Brain microvascular endothelial cell (primary cell): ENCODE measurements at regions not wholly inside any gene's neighbourhood (a gene's known extent, or its start where the extent isn't known, plus 50 kb on each side); places are given as distances from the start of the nearest gene placed in this dataset.

Experiments
- DNase-seq: peaks from one replicate; pipeline ENCODE4 v3.0.0-alpha.2; 2020
- H3K27ac ChIP-seq: fragments of 250-450 bp; sonication (Bioruptor Pico); 2 replicates; pipeline ENCODE4 v1.5.1; 2020; ENCODE audit warnings: mild to moderate bottlenecking, moderate library complexity
- H3K27me3 ChIP-seq: fragments of 250-450 bp; sonication (Bioruptor Pico); replicated peaks from 2 replicates; pipeline ENCODE4 v1.5.1; 2020; ENCODE audit warnings: mild to moderate bottlenecking
- H3K36me3 ChIP-seq: fragments of 250-450 bp; sonication (Bioruptor Pico); replicated peaks from 2 replicates; pipeline ENCODE4 v1.5.1; 2020; ENCODE audit warnings: mild to moderate bottlenecking
- H3K4me3 ChIP-seq: 2 replicates; pipeline ENCODE4 v1.5.1; 2011; ENCODE audit warnings: low read depth, mild to moderate bottlenecking, control low read depth, low read length, moderate library complexity
- CTCF ChIP-seq: IDR thresholded peaks from 2 replicates; pipeline ENCODE4 v1.5.1; 2011; ENCODE audit warnings: low read depth, mild to moderate bottlenecking, moderate library complexity, low read length, control low read depth, inconsistent platforms; ENCODE audit errors: missing control alignments
- in situ Hi-C: cut with HindIII; loops from 2 replicates; pipeline ENCODE4 v1.10.0; 2017; ENCODE audit warnings: low sequenced_read_pairs, low pct_ligation_motif_present

DNA sequence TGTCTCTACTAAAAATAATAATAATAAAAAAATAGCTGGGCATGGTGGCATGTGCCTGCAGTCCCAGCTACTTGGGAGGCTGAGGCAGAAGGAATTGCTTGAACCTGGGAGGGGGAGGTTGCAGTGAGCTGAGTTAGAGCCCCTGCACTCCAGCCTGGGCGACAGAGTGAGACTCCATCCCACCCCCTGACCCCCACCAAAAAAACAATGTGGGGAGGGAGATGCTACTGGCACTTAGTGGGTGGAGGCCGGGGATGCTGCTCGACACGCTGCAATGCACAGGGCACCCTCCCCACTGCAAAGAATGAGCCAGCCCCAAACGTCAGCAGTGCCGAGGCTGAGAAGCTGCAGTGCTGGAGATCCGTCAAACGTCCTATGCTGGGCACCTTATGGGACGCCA is 77.5 kb upstream of the MAP1LC3B2 start:
- H3K27ac ChIP-seq: no peak overlapping the region
- H3K27me3 ChIP-seq: no peaks in the 10 kb centered on the region
- DNase-seq: no peak
- no peak for TF ChIP-seq CTCF
- no peaks in the 10 kb centered on the region for H3K36me3 ChIP-seq
- no peak overlapping the region for H3K4me3 ChIP-seq
- in situ Hi-C loops: no loop called here

DNA sequence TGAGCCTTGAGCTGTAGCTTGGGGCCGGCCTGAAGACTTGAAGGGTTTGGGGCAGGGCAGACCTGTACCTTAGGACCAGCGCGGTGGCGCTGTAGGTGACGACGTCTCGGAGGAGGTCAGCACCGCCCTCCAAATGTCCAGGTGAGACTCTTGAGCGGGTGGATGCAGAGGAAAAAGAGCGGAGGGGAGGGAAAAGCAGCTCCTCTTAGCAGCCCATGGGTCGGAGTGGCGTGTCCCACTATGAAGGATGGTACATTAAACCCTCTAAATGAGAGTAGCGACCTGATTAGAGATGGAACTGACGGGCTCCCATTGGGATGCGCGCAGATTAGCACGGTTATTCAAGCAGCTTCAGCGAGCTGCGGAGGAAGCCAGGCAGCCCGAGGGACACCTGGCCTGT is 77.0 kb upstream of the MAP1LC3B2 start:
- in situ Hi-C loops: no loop called here
- Histone ChIP-seq H3K4me3 (no peak overlapping the region), H3K27me3 (no peaks in the 10 kb centered on the region), H3K27ac (no peak overlapping the region), H3K36me3 (no peaks in the 10 kb centered on the region)
- no peak for DNase-seq
- no peak for TF ChIP-seq CTCF

GRCh38 chr12:116482859-116483258 is 76.3 kb upstream of the MAP1LC3B2 start:
- Histone ChIP-seq H3K27me3 (no peaks in the 10 kb centered on the region), H3K27ac (no peak overlapping the region), H3K4me3 (no peak overlapping the region), H3K36me3 (no peaks in the 10 kb centered on the region)
- in situ Hi-C loops: no loop called here
- TF ChIP-seq CTCF: no peak
- no peak for DNase-seq

DNA sequence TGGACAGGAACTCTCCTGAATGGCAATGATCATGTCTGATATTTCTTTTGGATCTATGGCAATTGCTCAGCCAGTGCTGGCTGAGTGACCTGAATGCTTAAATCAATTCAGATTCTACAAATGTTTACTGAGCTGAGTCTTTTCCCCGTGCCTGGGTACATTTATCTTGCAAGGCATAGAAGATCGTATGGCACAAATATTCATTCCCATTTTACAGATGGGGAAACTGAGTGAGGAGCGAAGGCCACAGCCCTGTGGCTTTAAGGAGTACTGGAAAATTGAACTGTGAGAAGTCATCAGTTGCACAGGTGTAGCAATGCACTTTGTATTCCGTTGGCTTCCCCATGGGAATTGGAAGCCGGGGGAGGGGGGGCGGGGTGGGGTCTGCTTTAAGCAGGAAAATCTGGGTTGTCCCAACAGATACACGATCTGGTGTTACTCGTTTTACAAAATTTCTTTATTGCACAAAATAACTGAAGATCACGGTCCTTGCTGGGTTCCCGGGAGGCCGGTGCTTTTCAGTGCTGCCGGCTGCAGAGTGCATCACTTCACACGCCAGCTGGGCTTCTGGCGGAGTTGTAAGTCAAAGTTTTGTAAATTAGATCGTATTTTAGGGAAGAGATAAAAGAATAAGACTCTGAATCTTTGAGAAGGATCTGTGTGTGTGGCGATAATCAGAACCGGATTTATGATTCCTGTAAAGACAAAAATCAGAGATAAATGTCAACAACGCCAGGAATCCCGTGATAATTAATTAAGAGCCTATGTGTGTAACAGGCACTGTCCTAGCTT is 75.0 kb upstream of the MAP1LC3B2 start:
- Histone ChIP-seq H3K27ac (no peak overlapping the region), H3K4me3 (no peak overlapping the region), H3K27me3 (no peaks in the 10 kb centered on the region), H3K36me3 (no peaks in the 10 kb centered on the region)
- no peak for DNase-seq
- in situ Hi-C loops: no loop called here
- no peak for TF ChIP-seq CTCF

- Histone ChIP-seq H3K4me3 (no peak overlapping the region), H3K27ac (no peak overlapping the region), H3K36me3 (no peaks in the 10 kb centered on the region), H3K27me3 (no peaks in the 10 kb centered on the region)
- DNase-seq: no peak
- in situ Hi-C loops: no loop called here
- no peak for TF ChIP-seq CTCF
These were observed 74.4 kb upstream of the MAP1LC3B2 start for GRCh38 chr12:116484807-116485206.

- H3K27me3 ChIP-seq: no peaks in the 10 kb centered on the region
- H3K4me3 ChIP-seq: no peak overlapping the region
- no peak for DNase-seq
- no peak overlapping the region for H3K27ac ChIP-seq
- no peak for TF ChIP-seq CTCF
- in situ Hi-C loops: no loop called here
- H3K36me3 ChIP-seq: no peaks in the 10 kb centered on the region
These were observed 70.1 kb upstream of the MAP1LC3B2 start for GRCh38 chr12:116489116-116489515.
